Right cardiac atrium (tissue), 5 donors: ENCODE measurements at regions not wholly inside any gene's neighbourhood (a gene's known extent, or its start where the extent isn't known, plus 50 kb on each side); places are given as distances from the start of the nearest gene placed in this dataset.

ENCODE experiments used
- ATAC-seq, 2 donors: fragments of 200-7000 bp; cut with Tn5 transposase; one replicate each; pipeline versions ENCODE4 v1.8.0 to v1.9.1; 2020; ENCODE audit warnings: moderate library complexity in 2 of 2, mild to moderate bottlenecking in 1 of 2
- DNase-seq, 3 donors: peaks; one replicate each; pipeline ENCODE4 v3.0.0-alpha.2; 2020
- H3K27ac ChIP-seq: one replicate; pipeline ENCODE4 v1.5.1; 2013; ENCODE audit warnings: mild to moderate bottlenecking, low read length, control low read depth, moderate library complexity
- H3K27me3 ChIP-seq: one replicate; pipeline ENCODE4 v1.6.1; 2013; ENCODE audit not compliant: control insufficient read depth, insufficient read depth
- H3K4me1 ChIP-seq: one replicate; pipeline ENCODE4 v1.6.1; 2013; ENCODE audit warnings: low read length; ENCODE audit not compliant: control insufficient read depth, insufficient read depth
- H3K4me3 ChIP-seq: one replicate; pipeline ENCODE4 v1.5.1; 2013; ENCODE audit warnings: low read length, control low read depth
- H3K9me3 ChIP-seq: one replicate; pipeline ENCODE4 v1.6.1; 2013; ENCODE audit warnings: low read length; ENCODE audit not compliant: control insufficient read depth
- WGBS: extraction: QIAGEN DNeasy Blood & Tissue Kit; methylation state at CpG from one replicate; pipeline ENCODE4 v1.1.7; 2013; 5-methylcytosine and 5-hydroxymethylcytosine counted together
- intact Hi-C, 4 donors: fragments of 100-400 bp; cut with DNase I; formaldehyde crosslinking; loops; one replicate each; pipeline versions ENCODE4 v1.11.0 to v1.14.0; 2022 to 2023
- donor health status: healthy with polysubstance abuse.
- donor health status: DM: no; HTN: yes; CAD: no.
- donor health status: DM: no; HTN: no; CAD: no.
- donor health status: DM: no; HTN: yes; CAD: no; lungs with severe emphysema.
- donor health status: DM: yes; HTN: yes; CAD: no.

DNA sequence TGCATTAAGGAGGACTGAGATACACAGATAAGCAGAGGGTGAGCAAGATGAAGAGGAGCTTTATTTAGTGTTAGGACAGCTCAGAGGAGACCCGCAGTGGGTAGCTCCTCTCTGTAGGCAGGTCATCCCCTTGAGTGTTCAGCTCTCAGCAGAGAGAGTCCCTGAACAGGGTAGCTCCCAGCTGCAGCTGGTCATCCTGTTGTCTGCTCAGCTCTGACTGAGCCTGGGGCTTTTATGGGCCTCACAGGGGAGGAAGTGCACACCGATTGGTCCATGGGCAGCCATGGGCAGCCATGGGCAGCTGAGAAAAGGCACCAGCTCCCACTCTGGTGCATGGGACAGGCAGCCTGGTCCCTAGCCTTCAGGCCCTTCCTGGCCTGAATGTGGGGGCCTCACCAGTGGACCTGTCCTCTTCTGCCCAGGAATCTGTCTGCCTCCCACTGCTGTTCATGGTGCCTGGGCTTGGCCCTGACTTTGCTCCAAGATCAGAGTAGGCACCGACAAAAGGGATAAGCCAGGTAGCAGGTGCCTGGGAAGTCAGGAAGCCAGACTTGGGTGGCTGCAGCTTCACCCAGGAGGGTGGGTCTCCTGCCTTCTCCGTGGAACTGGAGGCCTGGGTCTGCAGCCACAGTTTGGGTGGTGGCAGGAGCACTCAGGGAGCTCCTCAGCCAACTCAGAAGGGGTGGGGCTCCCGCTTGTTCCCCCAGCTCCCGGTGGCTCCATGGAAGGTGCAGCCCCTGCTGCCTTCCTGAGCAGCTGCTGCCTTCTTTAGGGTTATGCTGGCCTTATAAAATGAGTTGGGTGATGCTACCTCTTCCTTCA is 54.7 kb downstream of the MYEOV start:
- ATAC-seq (no peak), DNase-seq (no peak)
- no peak overlapping the region for H3K4me3 ChIP-seq
- WGBS: 84% methylated on average over 6 of the region's 6 CpGs
- H3K4me1 ChIP-seq: no peaks in the 10 kb centered on the region
- no peak overlapping the region for H3K27ac ChIP-seq
- H3K27me3 ChIP-seq: no peaks in the 10 kb centered on the region
- H3K9me3 ChIP-seq: no peaks in the 10 kb centered on the region
- intact Hi-C loops: no loop called here

DNA sequence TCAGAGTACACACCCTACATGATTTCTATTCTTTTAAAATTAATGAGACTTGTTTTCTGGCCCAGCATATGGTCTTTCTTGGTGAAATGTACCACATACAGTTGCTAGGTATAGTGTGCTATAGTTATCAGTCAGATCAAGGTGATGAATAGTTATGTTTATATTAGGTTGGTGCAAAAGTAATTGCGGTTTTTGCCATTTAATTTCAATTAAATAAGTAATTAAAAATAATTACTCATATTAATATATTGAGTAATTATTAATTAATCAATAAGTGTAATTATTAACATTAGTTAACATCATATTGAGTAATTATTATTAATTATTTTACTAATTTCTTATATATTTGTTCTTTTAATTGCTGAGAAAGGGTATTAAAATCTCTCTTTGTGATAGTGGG is 56.1 kb downstream of the MYEOV start:
- intact Hi-C loops: no loop called here
- H3K4me1 ChIP-seq: no peaks in the 10 kb centered on the region
- no peak overlapping the region for H3K27ac ChIP-seq
- WGBS: 94% methylated on average over 1 of the region's 1 CpG
- no peaks in the 10 kb centered on the region for H3K9me3 ChIP-seq
- no peaks in the 10 kb centered on the region for H3K27me3 ChIP-seq
- DNase-seq (no peak), ATAC-seq (no peak)
- H3K4me3 ChIP-seq: no peak overlapping the region

DNA sequence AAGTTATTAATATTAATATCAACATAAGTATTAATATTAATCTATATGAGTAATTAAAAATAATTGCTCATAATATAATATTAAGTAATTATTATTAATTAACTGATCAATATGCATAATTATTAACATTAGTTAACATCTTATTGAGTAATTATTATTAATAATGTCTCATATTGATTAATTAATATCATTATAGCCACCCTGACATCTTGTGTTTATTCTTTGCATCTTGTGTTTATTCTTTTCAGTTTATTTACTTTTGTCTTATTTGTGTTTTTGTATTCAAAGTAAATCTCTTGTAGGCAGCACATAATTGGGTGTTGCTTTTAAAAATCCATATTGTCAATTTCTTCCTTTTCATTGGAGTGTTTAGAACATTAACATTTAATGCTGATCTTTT is 56.6 kb downstream of the MYEOV start:
- DNase-seq (no peak), ATAC-seq (no peak)
- no peak overlapping the region for H3K4me3 ChIP-seq
- no peaks in the 10 kb centered on the region for H3K4me1 ChIP-seq
- H3K9me3 ChIP-seq: no peaks in the 10 kb centered on the region
- no peak overlapping the region for H3K27ac ChIP-seq
- intact Hi-C loops: no loop called here
- no peaks in the 10 kb centered on the region for H3K27me3 ChIP-seq

DNA sequence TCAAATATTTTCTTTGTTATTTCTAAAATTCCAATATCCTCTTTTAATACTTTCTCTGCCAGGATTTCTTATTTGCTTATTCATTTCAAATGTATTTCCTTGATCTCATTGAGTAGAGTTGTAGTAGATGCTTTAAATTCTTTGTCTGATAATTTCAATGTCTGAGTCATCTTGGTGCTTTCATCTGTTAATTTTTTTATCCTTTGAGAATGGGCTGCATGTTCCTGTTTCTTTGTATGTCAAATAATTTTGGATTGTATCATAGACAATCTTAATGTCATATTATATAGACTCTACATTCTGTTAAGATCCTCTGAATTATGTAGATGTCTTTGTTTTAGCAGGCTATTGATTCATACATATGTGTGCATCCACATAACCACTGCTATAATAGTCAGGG is 57.5 kb downstream of the MYEOV start:
- H3K9me3 ChIP-seq: no peaks in the 10 kb centered on the region
- no peaks in the 10 kb centered on the region for H3K4me1 ChIP-seq
- ATAC-seq (no peak), DNase-seq (no peak)
- H3K4me3 ChIP-seq: no peak overlapping the region
- H3K27me3 ChIP-seq: no peaks in the 10 kb centered on the region
- H3K27ac ChIP-seq: no peak overlapping the region
- intact Hi-C loops: no loop called here

DNA sequence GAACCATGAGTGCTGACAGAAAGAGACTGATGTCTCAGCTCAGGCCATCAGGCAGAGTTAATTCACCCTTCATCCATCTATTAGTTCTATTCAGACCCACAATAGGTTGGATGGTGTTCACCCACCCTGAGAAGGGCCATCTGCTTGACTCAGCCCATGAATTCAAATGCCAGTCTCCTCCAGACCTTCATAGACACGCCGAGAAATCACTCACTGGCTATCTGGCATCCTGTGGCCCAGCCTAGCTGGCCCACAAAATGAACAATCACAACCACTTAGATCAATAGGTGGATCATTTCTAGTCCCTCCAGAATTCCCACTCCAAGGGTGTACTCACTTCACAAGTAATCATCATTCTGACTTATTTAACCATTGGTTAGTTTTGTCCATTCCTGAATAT is 58.2 kb downstream of the MYEOV start:
- intact Hi-C loops: no loop called here
- Histone ChIP-seq H3K9me3 (no peaks in the 10 kb centered on the region), H3K27me3 (no peaks in the 10 kb centered on the region), H3K27ac (no peak overlapping the region), H3K4me3 (no peak overlapping the region), H3K4me1 (no peaks in the 10 kb centered on the region)
- WGBS: 92% methylated on average over 2 of the region's 2 CpGs
- ATAC-seq (no peak), DNase-seq (no peak)

DNA sequence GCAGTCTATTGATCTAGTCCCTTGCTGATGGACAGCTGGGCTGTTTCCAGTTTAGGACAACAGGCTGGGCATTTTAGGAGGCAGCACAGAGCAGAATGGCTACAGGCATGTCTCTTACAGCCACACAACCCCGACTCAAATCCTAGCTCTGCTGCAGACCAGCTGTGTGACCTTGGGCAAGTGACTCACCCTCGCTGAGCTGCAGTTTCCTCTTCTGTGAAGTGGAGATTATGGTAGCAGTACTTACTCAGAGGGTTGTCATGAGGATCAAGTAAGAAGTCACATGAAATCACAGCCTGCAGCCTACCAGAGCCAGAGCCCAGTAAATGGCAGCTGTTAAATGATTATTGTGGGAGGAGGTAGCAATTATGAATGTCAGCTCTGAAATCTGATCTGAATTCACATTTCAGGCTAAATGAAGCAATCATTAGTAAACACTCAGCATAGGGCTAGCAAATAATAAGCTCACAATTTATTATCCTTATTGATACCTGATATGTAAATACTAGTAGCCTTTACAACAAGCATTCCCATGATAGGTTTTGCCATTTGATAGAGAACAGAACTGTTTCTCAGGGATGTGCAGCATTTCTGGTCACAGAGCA is 58.9 kb downstream of the MYEOV start:
- no peaks in the 10 kb centered on the region for H3K4me1 ChIP-seq
- intact Hi-C loops: no loop called here
- ATAC-seq (no peak), DNase-seq (no peak)
- no peak overlapping the region for H3K27ac ChIP-seq
- no peak overlapping the region for H3K4me3 ChIP-seq
- 50% methylated on average over 2 of the region's 2 CpGs for WGBS
- H3K27me3 ChIP-seq: no peaks in the 10 kb centered on the region
- H3K9me3 ChIP-seq: no peaks in the 10 kb centered on the region

DNA sequence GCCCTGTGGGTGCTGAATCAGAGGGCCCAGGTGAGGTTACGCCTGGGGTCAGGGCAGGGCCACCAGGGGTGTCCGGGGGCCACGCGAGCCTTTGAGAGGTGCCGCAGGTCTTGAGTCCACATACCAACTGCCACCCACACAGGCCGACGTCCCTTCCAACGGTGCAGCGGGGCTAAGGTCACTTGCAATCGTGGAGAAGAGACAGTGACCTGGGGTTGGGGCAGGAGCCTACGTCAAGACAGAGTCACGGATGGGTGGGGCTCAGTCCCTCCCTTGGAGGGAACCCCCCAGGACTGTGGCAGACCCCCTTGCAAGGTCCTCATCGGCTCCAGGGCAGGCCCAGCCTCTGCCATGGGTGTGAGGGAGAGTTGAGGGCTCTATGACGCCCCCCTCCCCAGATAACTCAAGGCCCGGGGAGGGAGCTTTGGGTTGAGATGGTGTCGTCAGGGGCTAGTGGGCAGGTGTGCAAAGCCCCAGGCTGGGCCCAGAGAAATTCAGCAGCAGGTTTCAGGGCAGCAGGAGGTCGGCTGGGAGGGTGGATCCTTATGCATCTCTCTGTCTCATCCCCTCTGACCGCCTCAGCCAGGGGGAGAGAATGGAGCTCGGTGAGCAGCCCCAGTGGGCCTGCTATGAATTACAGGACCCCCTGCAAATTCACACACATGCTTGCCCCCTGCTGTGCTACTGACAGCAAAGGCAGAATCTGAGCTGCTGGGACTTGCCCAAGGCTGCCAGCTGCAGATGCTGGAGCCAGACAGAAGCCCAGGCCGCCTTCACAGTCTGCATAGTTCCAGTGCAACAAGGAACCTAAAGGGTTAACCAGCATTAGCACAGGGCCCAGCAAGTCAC is 60.0 kb downstream of the MYEOV start:
- 90% methylated on average over 20 of the region's 20 CpGs for WGBS
- Histone ChIP-seq H3K27me3 (no peaks in the 10 kb centered on the region), H3K4me3 (no peak overlapping the region), H3K9me3 (no peaks in the 10 kb centered on the region), H3K4me1 (no peaks in the 10 kb centered on the region), H3K27ac (no peak overlapping the region)
- intact Hi-C loops: no loop called here
- DNase-seq: no peak
- ATAC-seq: peak in 1 of 2 donors; percentile 27

DNA sequence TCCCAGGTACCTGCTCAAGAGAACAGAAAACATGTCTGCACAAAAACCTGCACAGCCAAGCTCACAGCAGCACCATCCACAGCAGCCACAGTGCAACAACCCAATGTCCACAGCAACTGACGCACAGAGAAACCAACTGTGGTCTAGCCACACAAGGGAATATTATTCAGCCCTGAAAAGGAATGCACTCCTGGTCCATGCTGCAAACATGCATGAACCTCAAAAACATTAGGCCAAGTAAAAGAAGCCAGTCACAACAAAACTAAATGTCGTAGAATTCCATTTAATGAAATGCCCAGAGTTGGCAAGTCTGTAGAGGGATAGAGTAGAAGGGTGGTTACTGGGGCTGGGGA is 60.6 kb downstream of the MYEOV start:
- ATAC-seq: no peak
- intact Hi-C loops: no loop called here
- no peaks in the 10 kb centered on the region for H3K27me3 ChIP-seq
- H3K4me3 ChIP-seq: no peak overlapping the region
- H3K4me1 ChIP-seq: no peaks in the 10 kb centered on the region
- H3K27ac ChIP-seq: no peak overlapping the region
- H3K9me3 ChIP-seq: no peaks in the 10 kb centered on the region
- 97% methylated on average over 2 of the region's 2 CpGs for WGBS
- no peak for DNase-seq

DNA sequence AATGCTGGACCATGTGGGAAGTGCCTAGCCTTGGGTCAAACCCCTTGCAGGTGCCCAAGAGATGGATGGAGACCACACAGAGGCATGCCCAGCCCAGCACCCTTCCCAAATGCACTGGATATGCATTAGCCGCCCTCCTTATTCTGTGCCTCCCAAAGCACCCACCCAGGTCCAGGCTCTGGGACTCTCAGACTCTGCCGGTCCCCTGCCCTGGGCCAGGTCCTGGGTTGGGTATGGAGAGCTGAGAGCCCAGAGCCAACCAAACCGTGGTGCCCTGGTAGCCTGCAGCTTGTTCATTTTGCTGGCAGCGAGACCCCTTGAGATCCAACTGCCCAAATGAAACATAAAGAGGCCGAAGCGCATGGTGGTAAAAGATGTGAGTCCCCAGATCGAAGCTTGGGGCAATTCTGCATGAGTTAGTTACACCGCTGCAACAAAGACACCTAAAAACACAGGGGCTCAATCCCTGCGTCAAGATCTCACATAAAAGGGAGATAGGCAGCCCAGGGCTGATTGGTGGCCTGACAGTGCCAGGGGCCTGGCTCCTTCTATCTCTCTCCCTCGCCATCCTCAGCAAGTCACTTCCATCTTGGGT is 61.5 kb downstream of the MYEOV start:
- intact Hi-C loops: no loop called here
- Histone ChIP-seq H3K27me3 (no peaks in the 10 kb centered on the region), H3K27ac (no peak overlapping the region), H3K9me3 (no peaks in the 10 kb centered on the region), H3K4me1 (no peaks in the 10 kb centered on the region), H3K4me3 (no peak overlapping the region)
- WGBS: 94% methylated on average over 10 of the region's 10 CpGs
- no peak for ATAC-seq
- DNase-seq: no peak

DNA sequence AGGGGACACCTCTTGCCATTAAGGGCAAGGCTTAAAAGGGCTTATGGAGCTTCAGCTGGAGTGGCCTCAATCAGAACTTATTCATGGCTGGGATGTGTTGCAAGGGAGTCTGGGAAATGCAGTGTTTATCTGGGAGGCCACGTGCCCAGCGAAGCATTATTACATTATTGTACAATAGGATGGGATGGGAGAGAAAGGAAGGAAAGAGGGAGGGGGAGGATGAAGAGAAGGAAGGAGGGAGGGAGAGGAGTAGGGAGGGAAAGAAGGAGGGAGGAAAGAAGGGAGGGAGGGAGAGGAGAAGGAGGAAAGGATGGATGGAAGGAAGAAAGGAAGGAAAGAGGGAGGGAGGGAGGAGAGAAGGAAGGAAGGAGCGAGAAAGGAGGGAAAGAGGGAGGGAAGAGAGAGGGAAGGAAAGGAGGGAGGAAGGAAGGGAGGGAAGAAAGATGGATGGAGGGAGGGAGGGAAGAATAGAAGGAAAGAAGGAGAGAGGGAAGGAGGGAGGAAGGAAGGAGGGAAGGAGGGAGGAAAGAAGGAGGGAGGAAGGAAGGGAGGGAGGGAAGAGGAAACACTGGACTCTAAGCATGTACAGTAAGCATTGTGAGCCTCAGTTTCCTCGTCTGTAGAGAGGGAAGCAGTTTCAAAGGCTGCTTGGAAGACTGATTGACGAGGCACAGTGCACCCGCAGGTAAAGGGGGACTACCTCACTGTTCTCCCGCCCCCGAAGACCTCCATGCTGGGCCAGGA is 62.2 kb downstream of the MYEOV start:
- DNase-seq: no peak
- H3K9me3 ChIP-seq: no peaks in the 10 kb centered on the region
- no peaks in the 10 kb centered on the region for H3K27me3 ChIP-seq
- intact Hi-C loops: no loop called here
- 75% methylated on average over 8 of the region's 8 CpGs for WGBS
- no peak overlapping the region for H3K4me3 ChIP-seq
- no peak overlapping the region for H3K27ac ChIP-seq
- ATAC-seq: no peak
- H3K4me1 ChIP-seq: no peaks in the 10 kb centered on the region
